ENCODE measurements at regions not wholly inside any gene's neighbourhood (a gene's known extent, or its start where the extent isn't known, plus 50 kb on each side); places are given as distances from the start of the nearest gene placed in this dataset.

- WGBS, 3 donors = 59 to 81% (median 61%) methylated on average over 1 of the region's 1 CpG
- no peaks in the 10 kb centered on the region for H3K4me1 ChIP-seq (ENCODE audit: control insufficient read depth in 3 of 3, insufficient read depth in 2 of 3, low read depth in 1 of 3, low read length in 2 of 3)
- FAIRE-seq = no peak
These were observed 121.2 kb upstream of the GRPR start for GRCh38 chrX:16002185-16002584.

GRCh38 chrX:15998350-15998749, 125.0 kb upstream of the GRPR start:
- H3K27me3 ChIP-seq (ENCODE audit: control insufficient read depth in 3 of 3, insufficient read depth in 3 of 3, low read length in 3 of 3) = no peaks in the 10 kb centered on the region
- DNase-seq (no peak), FAIRE-seq (no peak)
- no peaks in the 10 kb centered on the region for H3K36me3 ChIP-seq (ENCODE audit: control insufficient read depth in 3 of 3, insufficient read depth in 2 of 3, low read depth in 1 of 3, low read length in 3 of 3)
- 8 to 47% (median 35%) methylated on average over 2 of the region's 2 CpGs for WGBS, 3 donors
- no peaks in the 10 kb centered on the region for H3K9me3 ChIP-seq (ENCODE audit: control insufficient read depth in 2 of 2, insufficient read depth in 1 of 2, low read depth in 1 of 2, low read length in 1 of 2)
- no peak overlapping the region for H3K4me3 ChIP-seq (ENCODE audit: low read depth in 1 of 3, low read length in 3 of 3)
- no peak overlapping the region for H3K27ac ChIP-seq (ENCODE audit: low read depth in 1 of 3, low read length in 2 of 3)
- H3K4me1 ChIP-seq (ENCODE audit: control insufficient read depth in 3 of 3, insufficient read depth in 2 of 3, low read depth in 1 of 3, low read length in 2 of 3) = no peaks in the 10 kb centered on the region

More at GRCh38 chrX:16002185-16002584, 121.2 kb upstream of the GRPR start:
- Histone ChIP-seq H3K27me3 (ENCODE audit: control insufficient read depth in 3 of 3, insufficient read depth in 3 of 3, low read length in 3 of 3) (no peaks in the 10 kb centered on the region), H3K9me3 (ENCODE audit: control insufficient read depth in 2 of 2, insufficient read depth in 1 of 2, low read depth in 1 of 2, low read length in 1 of 2) (no peaks in the 10 kb centered on the region), H3K4me3 (ENCODE audit: low read depth in 1 of 3, low read length in 3 of 3) (no peak overlapping the region), H3K36me3 (ENCODE audit: control insufficient read depth in 3 of 3, insufficient read depth in 2 of 3, low read depth in 1 of 3, low read length in 3 of 3) (no peaks in the 10 kb centered on the region), H3K27ac (ENCODE audit: low read depth in 1 of 3, low read length in 2 of 3) (no peak overlapping the region)
- DNase-seq = no peak

GRCh38 chrX:15989716-15990115, 133.6 kb upstream of the GRPR start:
- H3K27ac ChIP-seq (ENCODE audit: low read depth in 1 of 3, low read length in 2 of 3) = no peak overlapping the region
- H3K36me3 ChIP-seq (ENCODE audit: control insufficient read depth in 3 of 3, insufficient read depth in 2 of 3, low read depth in 1 of 3, low read length in 3 of 3) = no peaks in the 10 kb centered on the region
- H3K9me3 ChIP-seq (ENCODE audit: control insufficient read depth in 2 of 2, insufficient read depth in 1 of 2, low read depth in 1 of 2, low read length in 1 of 2) = no peaks in the 10 kb centered on the region
- H3K27me3 ChIP-seq (ENCODE audit: control insufficient read depth in 3 of 3, insufficient read depth in 3 of 3, low read length in 3 of 3) = no peaks in the 10 kb centered on the region
- H3K4me1 ChIP-seq (ENCODE audit: control insufficient read depth in 3 of 3, insufficient read depth in 2 of 3, low read depth in 1 of 3, low read length in 2 of 3) = no peaks in the 10 kb centered on the region
- DNase-seq = no peak
- H3K4me3 ChIP-seq (ENCODE audit: low read depth in 1 of 3, low read length in 3 of 3) = no peak overlapping the region
- FAIRE-seq = no peak
- 70 to 83% (median 70%) methylated on average over 4 of the region's 4 CpGs for WGBS, 3 donors

- DNase-seq (no peak), FAIRE-seq (no peak)
- Histone ChIP-seq H3K27ac (ENCODE audit: low read depth in 1 of 3, low read length in 2 of 3) (no peak overlapping the region), H3K4me1 (ENCODE audit: control insufficient read depth in 3 of 3, insufficient read depth in 2 of 3, low read depth in 1 of 3, low read length in 2 of 3) (no peaks in the 10 kb centered on the region), H3K9me3 (ENCODE audit: control insufficient read depth in 2 of 2, insufficient read depth in 1 of 2, low read depth in 1 of 2, low read length in 1 of 2) (no peaks in the 10 kb centered on the region), H3K36me3 (ENCODE audit: control insufficient read depth in 3 of 3, insufficient read depth in 2 of 3, low read depth in 1 of 3, low read length in 3 of 3) (no peaks in the 10 kb centered on the region), H3K4me3 (ENCODE audit: low read depth in 1 of 3, low read length in 3 of 3) (no peak overlapping the region), H3K27me3 (ENCODE audit: control insufficient read depth in 3 of 3, insufficient read depth in 3 of 3, low read length in 3 of 3) (no peaks in the 10 kb centered on the region)
- 73 to 85% (median 74%) methylated on average over 5 of the region's 5 CpGs for WGBS, 3 donors
These were observed 134.3 kb upstream of the AP1S2 start for GRCh38 chrX:15988661-15989603.

- FAIRE-seq (no peak), DNase-seq (no peak)
- no peak overlapping the region for H3K4me3 ChIP-seq (ENCODE audit: low read depth in 1 of 3, low read length in 3 of 3)
- H3K36me3 ChIP-seq (ENCODE audit: control insufficient read depth in 3 of 3, insufficient read depth in 2 of 3, low read depth in 1 of 3, low read length in 3 of 3) = no peaks in the 10 kb centered on the region
- no peak overlapping the region for H3K27ac ChIP-seq (ENCODE audit: low read depth in 1 of 3, low read length in 2 of 3)
- H3K4me1 ChIP-seq (ENCODE audit: control insufficient read depth in 3 of 3, insufficient read depth in 2 of 3, low read depth in 1 of 3, low read length in 2 of 3) = no peaks in the 10 kb centered on the region
- no peaks in the 10 kb centered on the region for H3K27me3 ChIP-seq (ENCODE audit: control insufficient read depth in 3 of 3, insufficient read depth in 3 of 3, low read length in 3 of 3)
- H3K9me3 ChIP-seq (ENCODE audit: control insufficient read depth in 2 of 2, insufficient read depth in 1 of 2, low read depth in 1 of 2, low read length in 1 of 2) = no peaks in the 10 kb centered on the region
- 44 to 80% (median 63%) methylated on average over 2 of the region's 2 CpGs for WGBS, 3 donors
These were observed 131.3 kb upstream of the AP1S2 start for GRCh38 chrX:15985937-15986336.

- Histone ChIP-seq H3K36me3 (ENCODE audit: control insufficient read depth in 3 of 3, insufficient read depth in 2 of 3, low read depth in 1 of 3, low read length in 3 of 3) (no peaks in the 10 kb centered on the region), H3K27me3 (ENCODE audit: control insufficient read depth in 3 of 3, insufficient read depth in 3 of 3, low read length in 3 of 3) (no peaks in the 10 kb centered on the region), H3K4me1 (ENCODE audit: control insufficient read depth in 3 of 3, insufficient read depth in 2 of 3, low read depth in 1 of 3, low read length in 2 of 3) (no peaks in the 10 kb centered on the region), H3K9me3 (ENCODE audit: control insufficient read depth in 2 of 2, insufficient read depth in 1 of 2, low read depth in 1 of 2, low read length in 1 of 2) (no peaks in the 10 kb centered on the region), H3K27ac (ENCODE audit: low read depth in 1 of 3, low read length in 2 of 3) (no peak overlapping the region), H3K4me3 (ENCODE audit: low read depth in 1 of 3, low read length in 3 of 3) (no peak overlapping the region)
- no peak for FAIRE-seq
- DNase-seq = no peak
- 93 to 100% (median 95%) methylated on average over 1 of the region's 1 CpG for WGBS, 3 donors
These were observed 128.4 kb upstream of the AP1S2 start for GRCh38 chrX:15983034-15983433.

- Histone ChIP-seq H3K4me1 (ENCODE audit: control insufficient read depth in 3 of 3, insufficient read depth in 2 of 3, low read depth in 1 of 3, low read length in 2 of 3) (no peaks in the 10 kb centered on the region), H3K27ac (ENCODE audit: low read depth in 1 of 3, low read length in 2 of 3) (no peak overlapping the region), H3K27me3 (ENCODE audit: control insufficient read depth in 3 of 3, insufficient read depth in 3 of 3, low read length in 3 of 3) (no peaks in the 10 kb centered on the region), H3K9me3 (ENCODE audit: control insufficient read depth in 2 of 2, insufficient read depth in 1 of 2, low read depth in 1 of 2, low read length in 1 of 2) (no peaks in the 10 kb centered on the region), H3K36me3 (ENCODE audit: control insufficient read depth in 3 of 3, insufficient read depth in 2 of 3, low read depth in 1 of 3, low read length in 3 of 3) (no peaks in the 10 kb centered on the region), H3K4me3 (ENCODE audit: low read depth in 1 of 3, low read length in 3 of 3) (no peak overlapping the region)
- no peak for DNase-seq
- FAIRE-seq = no peak
- WGBS, 3 donors = 44 to 77% (median 58%) methylated on average over 3 of the region's 3 CpGs
These were observed 123.0 kb upstream of the AP1S2 start for GRCh38 chrX:15977644-15978043.

- Histone ChIP-seq H3K27me3 (ENCODE audit: control insufficient read depth in 3 of 3, insufficient read depth in 3 of 3, low read length in 3 of 3) (no peaks in the 10 kb centered on the region), H3K4me3 (ENCODE audit: low read depth in 1 of 3, low read length in 3 of 3) (no peak overlapping the region), H3K9me3 (ENCODE audit: control insufficient read depth in 2 of 2, insufficient read depth in 1 of 2, low read depth in 1 of 2, low read length in 1 of 2) (no peaks in the 10 kb centered on the region), H3K27ac (ENCODE audit: low read depth in 1 of 3, low read length in 2 of 3) (no peak overlapping the region), H3K4me1 (ENCODE audit: control insufficient read depth in 3 of 3, insufficient read depth in 2 of 3, low read depth in 1 of 3, low read length in 2 of 3) (no peaks in the 10 kb centered on the region), H3K36me3 (ENCODE audit: control insufficient read depth in 3 of 3, insufficient read depth in 2 of 3, low read depth in 1 of 3, low read length in 3 of 3) (no peaks in the 10 kb centered on the region)
- 83 to 94% (median 87%) methylated on average over 1 of the region's 1 CpG for WGBS, 3 donors
- FAIRE-seq (no peak), DNase-seq (no peak)
These were observed 121.8 kb upstream of the AP1S2 start for GRCh38 chrX:15976396-15976795.

- 60 to 67% (median 65%) methylated on average over 3 of the region's 3 CpGs for WGBS, 3 donors
- Histone ChIP-seq H3K27me3 (ENCODE audit: control insufficient read depth in 3 of 3, insufficient read depth in 3 of 3, low read length in 3 of 3) (no peaks in the 10 kb centered on the region), H3K27ac (ENCODE audit: low read depth in 1 of 3, low read length in 2 of 3) (no peak overlapping the region), H3K4me1 (ENCODE audit: control insufficient read depth in 3 of 3, insufficient read depth in 2 of 3, low read depth in 1 of 3, low read length in 2 of 3) (no peaks in the 10 kb centered on the region), H3K36me3 (ENCODE audit: control insufficient read depth in 3 of 3, insufficient read depth in 2 of 3, low read depth in 1 of 3, low read length in 3 of 3) (no peaks in the 10 kb centered on the region), H3K9me3 (ENCODE audit: control insufficient read depth in 2 of 2, insufficient read depth in 1 of 2, low read depth in 1 of 2, low read length in 1 of 2) (no peaks in the 10 kb centered on the region), H3K4me3 (ENCODE audit: low read depth in 1 of 3, low read length in 3 of 3) (no peak overlapping the region)
- no peak for FAIRE-seq
- DNase-seq = no peak
These were observed 119.3 kb upstream of the AP1S2 start for GRCh38 chrX:15973946-15974345.
